ENCODE measurements at regions not wholly inside any gene's neighbourhood (a gene's known extent, or its start where the extent isn't known, plus 50 kb on each side); places are given as distances from the start of the nearest gene placed in this dataset.

DNA sequence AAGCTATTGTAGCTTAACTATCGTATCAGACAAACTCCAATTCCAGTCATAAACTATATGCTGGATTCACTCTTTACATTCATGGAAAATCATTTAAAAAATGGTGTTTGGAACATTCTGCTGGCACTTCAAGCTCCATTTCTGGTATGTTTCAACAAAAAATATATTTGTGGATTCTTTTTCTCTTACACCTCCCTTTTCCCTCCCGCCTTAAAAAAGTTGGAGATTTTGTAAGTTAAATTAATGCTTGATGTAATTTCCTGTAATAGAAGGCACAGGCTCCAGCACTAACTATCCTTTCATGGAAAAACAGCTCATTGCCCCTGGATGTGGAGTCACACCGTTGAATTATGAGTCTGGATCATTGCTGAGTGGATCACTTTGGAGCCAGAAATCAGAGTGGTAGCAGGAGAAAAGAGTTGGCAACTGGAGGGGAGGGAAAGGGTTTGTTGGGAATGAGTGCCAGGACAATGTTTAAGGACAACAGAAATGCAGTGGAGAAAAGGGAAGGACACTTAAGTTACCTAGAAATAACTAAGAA is 102.8 kb downstream of the ICOS start (continued):
- TF ChIP-seq NCOA5 (CRISPR knock-in tag; IDR thresholded peaks at IDR 0.05) (no peak), LCORL (IDR thresholded peaks at IDR 0.05) (no peak), LCORL (CRISPR knock-in tag; IDR thresholded peaks at IDR 0.05) (no peak), ZNF792 (CRISPR knock-in tag; IDR thresholded peaks at IDR 0.05) (no peak), ZNF136 (CRISPR knock-in tag; IDR thresholded peaks at IDR 0.05; ENCODE audit: low read depth) (no peak), ZZZ3 (CRISPR knock-in tag; IDR thresholded peaks at IDR 0.05; ENCODE audit: borderline replicate concordance) (no peak), CBX5 (CRISPR knock-in tag; IDR thresholded peaks at IDR 0.05; ENCODE audit: borderline replicate concordance) (no peak), ZNF253 (CRISPR knock-in tag; IDR thresholded peaks at IDR 0.05; ENCODE audit: borderline replicate concordance) (no peak), ELF1 (CRISPR knock-in tag; IDR thresholded peaks at IDR 0.05) (no peak), RNF2 (conservative IDR thresholded peaks at IDR 0.05; ENCODE audit: low read depth) (no peak)
- TF ChIP-seq, protein P1, sequence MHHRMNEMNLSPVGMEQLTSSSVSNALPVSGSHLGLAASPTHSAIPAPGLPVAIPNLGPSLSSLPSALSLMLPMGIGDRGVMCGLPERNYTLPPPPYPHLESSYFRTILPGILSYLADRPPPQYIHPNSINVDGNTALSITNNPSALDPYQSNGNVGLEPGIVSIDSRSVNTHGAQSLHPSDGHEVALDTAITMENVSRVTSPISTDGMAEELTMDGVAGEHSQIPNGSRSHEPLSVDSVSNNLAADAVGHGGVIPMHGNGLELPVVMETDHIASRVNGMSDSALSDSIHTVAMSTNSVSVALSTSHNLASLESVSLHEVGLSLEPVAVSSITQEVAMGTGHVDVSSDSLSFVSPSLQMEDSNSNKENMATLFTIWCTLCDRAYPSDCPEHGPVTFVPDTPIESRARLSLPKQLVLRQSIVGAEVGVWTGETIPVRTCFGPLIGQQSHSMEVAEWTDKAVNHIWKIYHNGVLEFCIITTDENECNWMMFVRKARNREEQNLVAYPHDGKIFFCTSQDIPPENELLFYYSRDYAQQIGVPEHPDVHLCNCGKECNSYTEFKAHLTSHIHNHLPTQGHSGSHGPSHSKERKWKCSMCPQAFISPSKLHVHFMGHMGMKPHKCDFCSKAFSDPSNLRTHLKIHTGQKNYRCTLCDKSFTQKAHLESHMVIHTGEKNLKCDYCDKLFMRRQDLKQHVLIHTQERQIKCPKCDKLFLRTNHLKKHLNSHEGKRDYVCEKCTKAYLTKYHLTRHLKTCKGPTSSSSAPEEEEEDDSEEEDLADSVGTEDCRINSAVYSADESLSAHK (CRISPR knock-in tag; IDR thresholded peaks at IDR 0.05; ENCODE audit: borderline replicate concordance): no peak
- TF ChIP-seq, protein P2, sequence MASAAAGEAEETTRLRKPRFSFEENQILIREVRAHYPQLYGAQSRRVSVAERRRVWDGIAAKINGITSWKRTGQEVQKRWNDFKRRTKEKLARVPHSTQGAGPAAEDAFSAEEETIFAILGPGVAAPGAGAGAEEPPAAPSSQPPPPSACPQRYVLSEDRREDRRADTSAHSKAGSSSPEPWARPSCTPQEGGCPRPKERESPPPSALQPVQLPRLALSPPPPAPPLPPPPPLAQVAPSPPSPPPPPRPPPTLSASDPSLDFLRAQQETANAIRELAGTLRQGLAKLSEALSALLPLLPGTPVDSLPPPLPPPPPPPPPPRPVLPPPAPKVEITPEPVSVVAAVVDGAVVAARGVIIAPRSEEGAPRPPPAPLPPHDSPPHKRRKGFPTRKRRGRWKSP (CRISPR knock-in tag; IDR thresholded peaks at IDR 0.05): no peak
- TF ChIP-seq, protein P3, sequence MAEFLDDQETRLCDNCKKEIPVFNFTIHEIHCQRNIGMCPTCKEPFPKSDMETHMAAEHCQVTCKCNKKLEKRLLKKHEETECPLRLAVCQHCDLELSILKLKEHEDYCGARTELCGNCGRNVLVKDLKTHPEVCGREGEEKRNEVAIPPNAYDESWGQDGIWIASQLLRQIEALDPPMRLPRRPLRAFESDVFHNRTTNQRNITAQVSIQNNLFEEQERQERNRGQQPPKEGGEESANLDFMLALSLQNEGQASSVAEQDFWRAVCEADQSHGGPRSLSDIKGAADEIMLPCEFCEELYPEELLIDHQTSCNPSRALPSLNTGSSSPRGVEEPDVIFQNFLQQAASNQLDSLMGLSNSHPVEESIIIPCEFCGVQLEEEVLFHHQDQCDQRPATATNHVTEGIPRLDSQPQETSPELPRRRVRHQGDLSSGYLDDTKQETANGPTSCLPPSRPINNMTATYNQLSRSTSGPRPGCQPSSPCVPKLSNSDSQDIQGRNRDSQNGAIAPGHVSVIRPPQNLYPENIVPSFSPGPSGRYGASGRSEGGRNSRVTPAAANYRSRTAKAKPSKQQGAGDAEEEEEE (CRISPR knock-in tag; IDR thresholded peaks at IDR 0.05; ENCODE audit: borderline replicate concordance): no peak
- TF ChIP-seq, protein P4, sequence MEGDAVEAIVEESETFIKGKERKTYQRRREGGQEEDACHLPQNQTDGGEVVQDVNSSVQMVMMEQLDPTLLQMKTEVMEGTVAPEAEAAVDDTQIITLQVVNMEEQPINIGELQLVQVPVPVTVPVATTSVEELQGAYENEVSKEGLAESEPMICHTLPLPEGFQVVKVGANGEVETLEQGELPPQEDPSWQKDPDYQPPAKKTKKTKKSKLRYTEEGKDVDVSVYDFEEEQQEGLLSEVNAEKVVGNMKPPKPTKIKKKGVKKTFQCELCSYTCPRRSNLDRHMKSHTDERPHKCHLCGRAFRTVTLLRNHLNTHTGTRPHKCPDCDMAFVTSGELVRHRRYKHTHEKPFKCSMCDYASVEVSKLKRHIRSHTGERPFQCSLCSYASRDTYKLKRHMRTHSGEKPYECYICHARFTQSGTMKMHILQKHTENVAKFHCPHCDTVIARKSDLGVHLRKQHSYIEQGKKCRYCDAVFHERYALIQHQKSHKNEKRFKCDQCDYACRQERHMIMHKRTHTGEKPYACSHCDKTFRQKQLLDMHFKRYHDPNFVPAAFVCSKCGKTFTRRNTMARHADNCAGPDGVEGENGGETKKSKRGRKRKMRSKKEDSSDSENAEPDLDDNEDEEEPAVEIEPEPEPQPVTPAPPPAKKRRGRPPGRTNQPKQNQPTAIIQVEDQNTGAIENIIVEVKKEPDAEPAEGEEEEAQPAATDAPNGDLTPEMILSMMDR (CRISPR knock-in tag; IDR thresholded peaks at IDR 0.05): no peak
- TF ChIP-seq, protein P5, sequence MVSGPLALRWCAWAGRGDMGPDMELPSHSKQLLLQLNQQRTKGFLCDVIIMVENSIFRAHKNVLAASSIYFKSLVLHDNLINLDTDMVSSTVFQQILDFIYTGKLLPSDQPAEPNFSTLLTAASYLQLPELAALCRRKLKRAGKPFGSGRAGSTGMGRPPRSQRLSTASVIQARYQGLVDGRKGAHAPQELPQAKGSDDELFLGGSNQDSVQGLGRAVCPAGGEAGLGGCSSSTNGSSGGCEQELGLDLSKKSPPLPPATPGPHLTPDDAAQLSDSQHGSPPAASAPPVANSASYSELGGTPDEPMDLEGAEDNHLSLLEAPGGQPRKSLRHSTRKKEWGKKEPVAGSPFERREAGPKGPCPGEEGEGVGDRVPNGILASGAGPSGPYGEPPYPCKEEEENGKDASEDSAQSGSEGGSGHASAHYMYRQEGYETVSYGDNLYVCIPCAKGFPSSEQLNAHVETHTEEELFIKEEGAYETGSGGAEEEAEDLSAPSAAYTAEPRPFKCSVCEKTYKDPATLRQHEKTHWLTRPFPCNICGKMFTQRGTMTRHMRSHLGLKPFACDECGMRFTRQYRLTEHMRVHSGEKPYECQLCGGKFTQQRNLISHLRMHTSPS (CRISPR knock-in tag; IDR thresholded peaks at IDR 0.05; ENCODE audit: low read depth): no peak
